ENCODE measurements at regions not wholly inside any gene's neighbourhood (a gene's known extent, or its start where the extent isn't known, plus 50 kb on each side); places are given as distances from the start of the nearest gene placed in this dataset.

DNA sequence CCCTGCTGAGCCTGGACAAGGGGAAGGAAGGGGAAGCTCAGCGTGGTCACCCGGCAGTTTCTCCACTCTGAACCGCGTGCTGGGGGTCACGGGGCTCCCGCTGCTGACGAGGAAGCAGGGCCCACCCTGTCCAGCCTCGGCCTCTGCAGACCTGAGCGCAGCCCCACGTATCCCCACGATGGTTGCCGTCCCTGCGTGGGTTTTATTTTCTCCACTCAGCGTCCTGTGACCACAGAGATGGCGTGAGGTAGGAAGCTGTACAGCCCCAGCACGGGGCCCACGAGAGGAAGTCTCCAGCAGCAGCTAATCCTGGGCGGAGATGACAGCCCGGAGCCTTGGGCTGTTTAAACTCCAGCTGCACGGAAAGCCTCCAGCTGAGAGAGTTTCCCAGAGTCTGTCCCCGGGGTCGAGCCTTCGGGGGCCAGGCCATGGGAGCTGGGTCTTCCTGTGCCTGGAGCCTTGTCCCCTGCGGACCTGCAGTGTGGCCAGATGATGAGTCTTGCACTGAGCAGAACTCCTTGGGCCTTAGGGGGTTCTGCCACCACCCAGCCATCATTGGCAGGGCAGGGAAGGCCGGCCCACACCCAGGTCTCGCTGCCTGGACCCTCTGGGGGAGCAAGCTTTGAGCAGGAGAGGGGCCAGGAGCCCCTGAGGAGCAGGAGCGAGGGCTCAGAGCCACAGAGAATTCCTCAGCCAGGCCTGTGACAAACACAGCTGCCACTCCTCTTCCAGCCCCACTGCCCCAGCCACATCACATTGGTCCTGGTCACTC is 72.8 kb upstream of the FAM20C start:
- H3K36me3 ChIP-seq (ENCODE audit: low read depth, low read length), result no peaks in the 10 kb centered on the region
- ATAC-seq (peak; percentile 44), DNase-seq (no peak)
- H3K27ac ChIP-seq (ENCODE audit: low read length), result no peak overlapping the region
- no peak overlapping the region for H3K4me3 ChIP-seq (ENCODE audit: low read length)
- no peaks in the 10 kb centered on the region for H3K9me3 ChIP-seq (ENCODE audit: low read length)
- no peaks in the 10 kb centered on the region for H3K79me2 ChIP-seq (ENCODE audit: low read length)
- no peak overlapping the region for H3K4me2 ChIP-seq (ENCODE audit: low read length)
- no TSS peak for BruUV-seq (replicated peaks)
- H3K27me3 ChIP-seq (ENCODE audit: low read length), result no peaks in the 10 kb centered on the region
- H2AFZ ChIP-seq (ENCODE audit: low read length), result no peak overlapping the region
- POLR2A ChIA-PET (ENCODE audit: unreplicated experiment), result no interaction called here
- no peaks in the 10 kb centered on the region for H3F3A ChIP-seq (ENCODE audit: low read length, unreplicated experiment)
- H3K9ac ChIP-seq (ENCODE audit: low read length), result no peak overlapping the region
- no peaks in the 10 kb centered on the region for H3K9me2 ChIP-seq (replicated peaks; ENCODE audit: low read length)
- intact Hi-C loops (cut with micrococcal nuclease), result no loop called here
- H3K4me1 ChIP-seq (ENCODE audit: insufficient read depth, low read length), result no peaks in the 10 kb centered on the region
- no peak for TF ChIP-seq EZH2phosphoT487 (IDR thresholded peaks at IDR 0.05; ENCODE audit: borderline replicate concordance, low read length)
- no peak for TF ChIP-seq EZH2 (IDR thresholded peaks at IDR 0.05; ENCODE audit: low read length, unreplicated experiment)
- TF ChIP-seq, protein P1, sequence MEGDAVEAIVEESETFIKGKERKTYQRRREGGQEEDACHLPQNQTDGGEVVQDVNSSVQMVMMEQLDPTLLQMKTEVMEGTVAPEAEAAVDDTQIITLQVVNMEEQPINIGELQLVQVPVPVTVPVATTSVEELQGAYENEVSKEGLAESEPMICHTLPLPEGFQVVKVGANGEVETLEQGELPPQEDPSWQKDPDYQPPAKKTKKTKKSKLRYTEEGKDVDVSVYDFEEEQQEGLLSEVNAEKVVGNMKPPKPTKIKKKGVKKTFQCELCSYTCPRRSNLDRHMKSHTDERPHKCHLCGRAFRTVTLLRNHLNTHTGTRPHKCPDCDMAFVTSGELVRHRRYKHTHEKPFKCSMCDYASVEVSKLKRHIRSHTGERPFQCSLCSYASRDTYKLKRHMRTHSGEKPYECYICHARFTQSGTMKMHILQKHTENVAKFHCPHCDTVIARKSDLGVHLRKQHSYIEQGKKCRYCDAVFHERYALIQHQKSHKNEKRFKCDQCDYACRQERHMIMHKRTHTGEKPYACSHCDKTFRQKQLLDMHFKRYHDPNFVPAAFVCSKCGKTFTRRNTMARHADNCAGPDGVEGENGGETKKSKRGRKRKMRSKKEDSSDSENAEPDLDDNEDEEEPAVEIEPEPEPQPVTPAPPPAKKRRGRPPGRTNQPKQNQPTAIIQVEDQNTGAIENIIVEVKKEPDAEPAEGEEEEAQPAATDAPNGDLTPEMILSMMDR (conservative IDR thresholded peaks at IDR 0.05; ENCODE audit: low read depth, low read length), result no peak
- H4K20me1 ChIP-seq (ENCODE audit: low read length), result no peaks in the 10 kb centered on the region
- CTCF ChIA-PET, result no interaction called here

GRCh38 chr7:120164-120991 is 72.0 kb upstream of the FAM20C start:
- Histone ChIP-seq H3K79me2 (ENCODE audit: low read length) (no peaks in the 10 kb centered on the region), H2AFZ (ENCODE audit: low read length) (no peak overlapping the region), H3K4me2 (ENCODE audit: low read length) (no peak overlapping the region), H3K4me1 (ENCODE audit: insufficient read depth, low read length) (no peaks in the 10 kb centered on the region), H3K9me2 (replicated peaks; ENCODE audit: low read length) (no peaks in the 10 kb centered on the region), H3K4me3 (ENCODE audit: low read length) (no peak overlapping the region), H4K20me1 (ENCODE audit: low read length) (no peaks in the 10 kb centered on the region), H3F3A (ENCODE audit: low read length, unreplicated experiment) (no peaks in the 10 kb centered on the region), H3K27ac (ENCODE audit: low read length) (no peak overlapping the region), H3K9ac (ENCODE audit: low read length) (no peak overlapping the region), H3K27me3 (ENCODE audit: low read length) (no peaks in the 10 kb centered on the region), H3K36me3 (ENCODE audit: low read depth, low read length) (no peaks in the 10 kb centered on the region), H3K9me3 (ENCODE audit: low read length) (no peaks in the 10 kb centered on the region)
- ATAC-seq (peak; percentile 55), DNase-seq (no peak)
- ChIA-PET POLR2A (ENCODE audit: unreplicated experiment) (no interaction called here), CTCF (no interaction called here)
- no TSS peak for BruUV-seq (replicated peaks)
- TF ChIP-seq EZH2 (IDR thresholded peaks at IDR 0.05; ENCODE audit: low read length, unreplicated experiment), result no peak
- TF ChIP-seq, protein P1 (conservative IDR thresholded peaks at IDR 0.05; ENCODE audit: low read depth, low read length), result no peak
- TF ChIP-seq EZH2phosphoT487 (IDR thresholded peaks at IDR 0.05; ENCODE audit: borderline replicate concordance, low read length), result no peak
- intact Hi-C loops (cut with micrococcal nuclease), result no loop called here
